HUES64 (cell line): ENCODE measurements at regions not wholly inside any gene's neighbourhood (a gene's known extent, or its start where the extent isn't known, plus 50 kb on each side); places are given as distances from the start of the nearest gene placed in this dataset.

Experiments used
- H3K27ac ChIP-seq: 2 replicates; pipeline ENCODE4 v1.7.0; 2013; ENCODE audit warnings: low read depth, low read length, inconsistent platforms
- H3K27me3 ChIP-seq: 2 replicates; pipeline ENCODE4 v1.6.1; 2013; ENCODE audit warnings: mild to moderate bottlenecking, low read length; ENCODE audit not compliant: insufficient read depth
- H3K36me3 ChIP-seq: 2 replicates; pipeline ENCODE4 v1.6.1; 2013; ENCODE audit warnings: mild to moderate bottlenecking, low read length; ENCODE audit not compliant: insufficient read depth
- H3K4me1 ChIP-seq: 2 replicates; pipeline ENCODE4 v1.6.1; 2013; ENCODE audit warnings: mild to moderate bottlenecking, low read length, moderate library complexity; ENCODE audit not compliant: insufficient read depth
- H3K4me3 ChIP-seq: 2 replicates; pipeline ENCODE4 v1.5.1; 2013; ENCODE audit warnings: mild to moderate bottlenecking, low read length, moderate library complexity
- H3K9ac ChIP-seq: 2 replicates; pipeline ENCODE4 v1.6.1; 2013; ENCODE audit warnings: mild to moderate bottlenecking, low read depth, low read length
- H3K9me3 ChIP-seq: 2 replicates; pipeline ENCODE4 v1.6.1; 2013; ENCODE audit warnings: low read depth, low read length; ENCODE audit not compliant: insufficient read depth
- WGBS: fragments of 150-250, 120-280 bp; methylation state at CpG from one replicate; pipeline ENCODE4 v1.1.7; 2013; ENCODE audit warnings: missing lambda C conversion rate; 5-methylcytosine and 5-hydroxymethylcytosine counted together

DNA sequence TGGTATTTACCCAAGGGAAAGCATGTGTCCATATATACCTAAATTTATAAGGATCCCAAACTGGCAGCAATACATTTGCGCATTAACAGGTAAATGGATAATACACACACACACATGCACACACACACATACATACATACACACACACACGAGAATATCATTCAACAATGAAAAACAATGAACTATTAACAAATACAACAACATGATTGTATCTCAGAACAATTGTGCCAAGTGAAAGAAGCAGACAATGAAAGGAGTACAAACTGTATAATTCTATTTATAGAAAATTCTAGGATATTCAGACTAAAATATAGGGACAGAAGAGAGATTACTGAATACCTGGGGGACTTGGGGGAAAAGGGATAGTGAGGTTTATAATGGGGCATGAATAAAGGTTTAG, 323.0 kb downstream of the KCNJ2 start:
- Histone ChIP-seq H3K9ac (no peak overlapping the region), H3K27me3 (no peaks in the 10 kb centered on the region), H3K4me3 (no peak overlapping the region), H3K4me1 (no peaks in the 10 kb centered on the region), H3K27ac (no peak overlapping the region), H3K36me3 (no peaks in the 10 kb centered on the region), H3K9me3 (no peaks in the 10 kb centered on the region)
- 88% methylated on average over 2 of the region's 2 CpGs for WGBS

DNA sequence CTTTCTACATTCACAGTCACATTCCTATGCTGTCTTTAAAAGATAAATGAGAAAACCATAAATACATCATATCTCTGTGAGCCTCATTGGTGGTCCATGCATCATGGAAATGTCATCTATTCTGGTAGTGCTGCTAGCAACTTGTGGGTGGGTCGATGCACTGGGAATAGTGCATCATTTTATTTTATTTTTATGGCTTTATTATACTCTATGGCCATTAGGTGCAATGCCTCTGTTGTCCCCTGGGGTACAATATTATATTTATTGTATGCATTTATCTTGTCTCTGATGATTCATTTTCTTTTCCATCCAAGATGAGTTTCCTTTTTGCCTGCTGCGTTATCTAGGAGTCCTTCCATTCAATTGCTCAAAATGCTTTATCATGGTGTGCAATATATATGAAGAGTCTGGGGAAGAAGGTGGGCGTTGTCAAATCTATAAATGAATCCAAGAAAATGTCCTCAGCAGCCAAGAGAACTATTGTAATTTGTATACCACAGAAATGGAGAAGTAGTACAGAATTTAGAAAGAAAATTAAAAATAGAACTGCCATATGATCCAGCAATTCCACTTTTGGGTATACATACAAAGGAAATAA, 324.0 kb downstream of the KCNJ2 start:
- no peaks in the 10 kb centered on the region for H3K9me3 ChIP-seq
- 88% methylated on average over 3 of the region's 3 CpGs for WGBS
- no peaks in the 10 kb centered on the region for H3K36me3 ChIP-seq
- H3K27ac ChIP-seq: no peak overlapping the region
- no peak overlapping the region for H3K4me3 ChIP-seq
- no peak overlapping the region for H3K9ac ChIP-seq
- H3K4me1 ChIP-seq: no peaks in the 10 kb centered on the region
- H3K27me3 ChIP-seq: no peaks in the 10 kb centered on the region

GRCh38 chr17:70498631-70499030, 329.3 kb downstream of the KCNJ2 start:
- WGBS: 100% methylated on average over 2 of the region's 2 CpGs
- Histone ChIP-seq H3K36me3 (no peaks in the 10 kb centered on the region), H3K4me3 (no peak overlapping the region), H3K27me3 (no peaks in the 10 kb centered on the region), H3K9me3 (no peaks in the 10 kb centered on the region), H3K4me1 (peaks cover 27% of the 10 kb centered on the region), H3K27ac (0 out of 2 replicates have a peak overlapping the region, but pooled peaks have one; percentile 23), H3K9ac (no peak overlapping the region; the same call in 1 of the 2 replicates)

DNA sequence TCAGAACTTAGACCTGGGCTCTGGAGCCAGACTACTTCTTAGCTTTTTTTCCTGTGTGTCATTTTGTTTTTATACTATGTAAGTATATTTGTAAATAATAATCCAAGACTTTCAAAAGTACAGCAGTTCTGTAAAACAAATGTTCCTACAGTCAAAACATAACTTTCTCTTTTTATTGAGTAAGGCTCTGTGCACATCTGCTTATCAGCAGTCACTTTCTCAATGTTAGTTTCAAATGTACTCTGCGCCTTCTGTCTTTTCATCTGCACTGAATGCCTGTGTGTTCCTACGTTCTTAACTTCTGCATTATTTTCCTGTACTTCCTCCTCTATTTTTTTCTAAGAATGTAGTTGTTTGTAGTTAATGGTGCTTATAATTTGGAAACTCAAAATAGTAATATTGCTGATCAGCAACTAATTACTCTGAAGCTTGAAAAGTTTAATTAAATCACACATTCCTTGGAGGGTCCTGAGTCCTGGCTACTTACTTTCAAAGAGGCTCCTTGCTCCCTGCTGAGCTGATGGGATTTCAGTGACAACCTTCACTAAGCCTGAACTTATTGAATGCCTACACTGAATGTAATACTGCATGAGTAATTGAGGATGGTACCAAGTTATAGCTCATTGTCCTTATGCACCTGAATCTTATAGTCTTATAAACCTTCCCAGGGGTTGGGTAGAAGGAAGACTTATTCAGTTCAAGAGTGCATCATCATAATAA, 329.9 kb downstream of the KCNJ2 start:
- H3K4me1 ChIP-seq: peaks cover 27% of the 10 kb centered on the region
- H3K4me3 ChIP-seq: no peak overlapping the region
- no peaks in the 10 kb centered on the region for H3K9me3 ChIP-seq
- no peak overlapping the region for H3K9ac ChIP-seq
- H3K36me3 ChIP-seq: no peaks in the 10 kb centered on the region
- 86% methylated on average over 2 of the region's 2 CpGs for WGBS
- H3K27ac ChIP-seq: no peak overlapping the region
- no peaks in the 10 kb centered on the region for H3K27me3 ChIP-seq

DNA sequence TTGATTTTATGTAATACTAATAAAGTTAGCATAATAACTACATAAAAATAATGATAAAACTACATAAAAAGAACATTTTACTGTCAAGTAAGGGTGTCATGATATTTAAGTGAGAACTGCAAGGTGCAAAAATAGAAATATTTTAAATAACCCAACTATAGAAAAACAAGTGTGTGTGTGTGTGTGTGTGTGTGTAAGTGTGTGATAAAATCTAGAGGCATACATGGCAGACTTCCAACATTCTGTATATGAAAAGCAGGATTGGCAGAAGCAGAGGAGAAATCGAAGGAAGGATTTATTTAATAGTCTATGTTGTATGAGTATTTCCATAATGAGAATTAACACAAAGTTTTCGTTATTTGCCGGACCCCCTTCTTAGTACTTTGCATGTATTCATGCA, 334.1 kb downstream of the KCNJ2 start:
- Histone ChIP-seq H3K27me3 (no peaks in the 10 kb centered on the region), H3K9ac (no peak overlapping the region), H3K27ac (no peak overlapping the region), H3K36me3 (no peaks in the 10 kb centered on the region), H3K9me3 (no peaks in the 10 kb centered on the region), H3K4me1 (peaks cover 35% of the 10 kb centered on the region), H3K4me3 (no peak overlapping the region)
- WGBS: no CpG with 5 or more reads among the region's 3 CpGs

DNA sequence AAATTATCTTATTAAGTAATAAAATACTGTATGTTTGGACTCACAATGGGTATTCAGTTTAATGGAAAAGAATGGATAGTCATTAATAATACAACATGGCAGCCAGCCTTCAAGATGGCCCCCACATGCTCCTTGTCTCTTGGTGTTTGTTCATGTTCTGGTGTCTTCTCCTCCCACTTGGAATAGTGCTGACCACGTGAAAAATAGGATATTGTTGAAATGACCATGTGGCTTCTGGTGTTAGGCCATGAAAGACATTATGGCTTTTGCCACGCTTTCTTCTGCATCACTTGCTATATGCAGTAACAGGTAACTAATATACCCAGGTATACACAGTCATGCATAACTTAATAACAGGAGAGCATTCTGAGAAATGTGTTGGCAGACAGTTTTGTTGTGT, 341.0 kb downstream of the KCNJ2 start:
- no peak overlapping the region for H3K9ac ChIP-seq
- no peak overlapping the region for H3K4me3 ChIP-seq
- 83% methylated on average over 2 of the region's 2 CpGs for WGBS
- H3K9me3 ChIP-seq: no peaks in the 10 kb centered on the region
- H3K27ac ChIP-seq: no peak overlapping the region
- no peaks in the 10 kb centered on the region for H3K36me3 ChIP-seq
- H3K4me1 ChIP-seq: 0 out of 2 replicates have a peak, but pooled peaks cover 8% of the 10 kb centered on the region
- no peaks in the 10 kb centered on the region for H3K27me3 ChIP-seq

- Histone ChIP-seq H3K27me3 (no peaks in the 10 kb centered on the region), H3K4me1 (no peaks in the 10 kb centered on the region), H3K9ac (no peak overlapping the region), H3K36me3 (no peaks in the 10 kb centered on the region), H3K27ac (no peak overlapping the region), H3K9me3 (no peaks in the 10 kb centered on the region), H3K4me3 (no peak overlapping the region)
Observed at GRCh38 chr17:70517816-70518215, 348.5 kb downstream of the KCNJ2 start.

- H3K4me1 ChIP-seq: no peaks in the 10 kb centered on the region
- no peaks in the 10 kb centered on the region for H3K9me3 ChIP-seq
- no peak overlapping the region for H3K27ac ChIP-seq
- WGBS: 94% methylated on average over 3 of the region's 3 CpGs
- H3K9ac ChIP-seq: no peak overlapping the region
- no peaks in the 10 kb centered on the region for H3K27me3 ChIP-seq
- H3K36me3 ChIP-seq: no peaks in the 10 kb centered on the region
- H3K4me3 ChIP-seq: no peak overlapping the region
Observed at GRCh38 chr17:70519300-70519699, 350.0 kb downstream of the KCNJ2 start.

GRCh38 chr17:70520447-70520846, 351.1 kb downstream of the KCNJ2 start:
- Histone ChIP-seq H3K9ac (no peak overlapping the region), H3K27ac (no peak overlapping the region), H3K9me3 (no peaks in the 10 kb centered on the region), H3K36me3 (no peaks in the 10 kb centered on the region), H3K4me3 (no peak overlapping the region), H3K27me3 (no peaks in the 10 kb centered on the region), H3K4me1 (no peaks in the 10 kb centered on the region)
- 96% methylated on average over 5 of the region's 5 CpGs for WGBS

DNA sequence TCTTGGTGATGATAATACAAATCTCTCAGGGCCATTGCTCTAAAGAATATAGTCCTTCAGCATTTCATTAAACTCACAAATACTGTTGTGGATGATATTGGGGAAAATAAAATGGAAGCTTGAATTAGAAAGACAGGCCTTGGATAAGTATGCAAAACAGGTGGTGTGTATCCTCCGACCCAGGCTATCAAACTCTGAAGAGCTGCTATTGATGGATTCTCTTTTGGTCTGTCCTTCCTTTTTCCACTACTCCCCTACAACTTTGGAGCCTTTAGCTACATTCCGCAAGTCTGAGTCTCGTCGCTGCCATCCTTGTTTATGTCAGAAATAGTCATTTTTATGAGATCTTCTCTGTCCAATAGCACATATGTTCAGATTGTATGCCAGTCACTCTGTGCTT, 351.6 kb downstream of the KCNJ2 start:
- H3K27me3 ChIP-seq: no peaks in the 10 kb centered on the region
- no peak overlapping the region for H3K9ac ChIP-seq
- H3K4me1 ChIP-seq: no peaks in the 10 kb centered on the region
- H3K9me3 ChIP-seq: no peaks in the 10 kb centered on the region
- no peak overlapping the region for H3K4me3 ChIP-seq
- H3K27ac ChIP-seq: no peak overlapping the region
- H3K36me3 ChIP-seq: no peaks in the 10 kb centered on the region
- WGBS: 93% methylated on average over 4 of the region's 4 CpGs

DNA sequence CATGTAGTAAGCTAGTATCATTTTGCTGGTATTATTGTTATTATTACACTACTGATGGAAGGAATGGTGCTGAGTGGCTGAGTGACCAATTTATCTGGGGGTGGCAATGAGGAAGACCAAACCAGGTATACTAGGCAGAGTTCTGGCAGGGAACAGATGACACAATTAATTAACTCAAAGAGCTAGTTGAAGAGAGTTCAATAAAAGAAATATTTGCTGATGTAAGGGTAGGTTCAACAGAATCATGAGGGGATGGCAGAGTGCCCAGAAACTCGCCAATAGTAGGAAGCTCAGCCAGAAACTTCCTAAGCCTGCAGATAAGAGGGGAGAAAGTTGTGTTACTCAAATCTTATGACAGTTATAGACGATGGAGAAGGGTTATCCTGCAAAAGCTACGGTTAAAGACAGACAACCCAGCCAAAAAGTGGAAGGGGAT, 352.5 kb downstream of the KCNJ2 start:
- Histone ChIP-seq H3K27ac (no peak overlapping the region), H3K4me3 (no peak overlapping the region), H3K36me3 (no peaks in the 10 kb centered on the region), H3K9ac (no peak overlapping the region), H3K9me3 (no peaks in the 10 kb centered on the region), H3K27me3 (no peaks in the 10 kb centered on the region), H3K4me1 (no peaks in the 10 kb centered on the region)
- 93% methylated on average over 3 of the region's 3 CpGs for WGBS
